ENCODE measurements at regions not wholly inside any gene's neighbourhood (a gene's known extent, or its start where the extent isn't known, plus 50 kb on each side); places are given as distances from the start of the nearest gene placed in this dataset.

DNA sequence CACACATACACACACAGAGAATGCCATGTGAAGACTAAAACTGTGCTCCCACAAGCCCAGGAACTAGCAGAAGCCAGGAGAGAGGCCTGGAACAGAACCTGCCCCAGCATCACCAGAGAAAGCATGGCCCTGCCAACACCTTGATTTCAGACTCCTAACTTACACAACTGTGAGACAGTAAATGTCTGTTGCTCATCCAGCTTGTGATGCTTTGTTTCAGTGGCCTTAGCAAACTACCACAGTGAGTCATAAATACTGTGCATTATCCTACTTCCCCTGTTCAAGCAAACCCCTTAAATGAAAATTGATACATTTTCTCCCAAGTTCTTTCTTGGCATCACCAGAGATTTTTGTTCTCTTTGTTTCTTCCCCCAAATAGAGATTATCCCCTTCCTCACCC, 1539.4 kb upstream of the TENM4 start:
- TF ChIP-seq, protein P1, sequence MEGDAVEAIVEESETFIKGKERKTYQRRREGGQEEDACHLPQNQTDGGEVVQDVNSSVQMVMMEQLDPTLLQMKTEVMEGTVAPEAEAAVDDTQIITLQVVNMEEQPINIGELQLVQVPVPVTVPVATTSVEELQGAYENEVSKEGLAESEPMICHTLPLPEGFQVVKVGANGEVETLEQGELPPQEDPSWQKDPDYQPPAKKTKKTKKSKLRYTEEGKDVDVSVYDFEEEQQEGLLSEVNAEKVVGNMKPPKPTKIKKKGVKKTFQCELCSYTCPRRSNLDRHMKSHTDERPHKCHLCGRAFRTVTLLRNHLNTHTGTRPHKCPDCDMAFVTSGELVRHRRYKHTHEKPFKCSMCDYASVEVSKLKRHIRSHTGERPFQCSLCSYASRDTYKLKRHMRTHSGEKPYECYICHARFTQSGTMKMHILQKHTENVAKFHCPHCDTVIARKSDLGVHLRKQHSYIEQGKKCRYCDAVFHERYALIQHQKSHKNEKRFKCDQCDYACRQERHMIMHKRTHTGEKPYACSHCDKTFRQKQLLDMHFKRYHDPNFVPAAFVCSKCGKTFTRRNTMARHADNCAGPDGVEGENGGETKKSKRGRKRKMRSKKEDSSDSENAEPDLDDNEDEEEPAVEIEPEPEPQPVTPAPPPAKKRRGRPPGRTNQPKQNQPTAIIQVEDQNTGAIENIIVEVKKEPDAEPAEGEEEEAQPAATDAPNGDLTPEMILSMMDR (IDR thresholded peaks at IDR 0.05): no peak
- TF ChIP-seq POLR2A (IDR thresholded peaks at IDR 0.05) (no peak), EP300 (IDR thresholded peaks at IDR 0.05) (no peak)
